CD14-positive monocyte (primary cell): ENCODE measurements at regions not wholly inside any gene's neighbourhood (a gene's known extent, or its start where the extent isn't known, plus 50 kb on each side); places are given as distances from the start of the nearest gene placed in this dataset.

Source experiments
- DNase-seq, 3 donors: peaks; one replicate each; pipeline ENCODE4 v3.0.0-alpha.2; 2011 to 2022
- H2AFZ ChIP-seq: 2 replicates; pipeline ENCODE4 v1.6.0; 2012; ENCODE audit warnings: mild to moderate bottlenecking, low read depth, low read length, inconsistent platforms; ENCODE audit not compliant: insufficient read depth, poor library complexity, severe bottlenecking
- H3K27ac ChIP-seq, 2 donors: 1 replicate in 1 of 2; 2 replicates in 1 of 2; pipeline ENCODE4 v1.5.1; 2012 to 2013; ENCODE audit warnings: low read length in 2 of 2, control low read depth in 1 of 2, inconsistent platforms in 1 of 2, low read depth in 1 of 2, mild to moderate bottlenecking in 1 of 2
- H3K27me3 ChIP-seq, 2 donors: one replicate each; pipeline versions ENCODE4 v1.6.0 to v1.6.1; 2011 to 2013; ENCODE audit warnings: low read length in 2 of 2; ENCODE audit not compliant: control insufficient read depth in 2 of 2, insufficient read depth in 2 of 2
- H3K36me3 ChIP-seq, 2 donors: replicated peaks in 1 of 2; 1 replicate in 1 of 2; 2 replicates in 1 of 2; pipeline versions ENCODE4 v1.5.1 to v1.6.1; 2012 to 2013; ENCODE audit warnings: low read length in 2 of 2, control low read depth in 1 of 2, inconsistent platforms in 1 of 2, mild to moderate bottlenecking in 1 of 2; ENCODE audit not compliant: insufficient read depth in 2 of 2, control insufficient read depth in 1 of 2
- H3K4me1 ChIP-seq, 2 donors: 1 replicate in 1 of 2; 2 replicates in 1 of 2; pipeline versions ENCODE4 v1.5.1 to v1.6.1; 2012 to 2013; ENCODE audit warnings: low read length in 2 of 2, control low read depth in 1 of 2, inconsistent platforms in 1 of 2, mild to moderate bottlenecking in 1 of 2, moderate library complexity in 1 of 2; ENCODE audit not compliant: insufficient read depth in 2 of 2, control insufficient read depth in 1 of 2
- H3K4me2 ChIP-seq: replicated peaks from 2 replicates; pipeline ENCODE3; 2012; ENCODE audit warnings: low read length, moderate library complexity, mild to moderate bottlenecking; ENCODE audit not compliant: poor library complexity, severe bottlenecking; ENCODE audit errors: extremely low read depth
- H3K4me3 ChIP-seq, 3 experiments: fragments of 200-600 bp in 1 of 3; sonication (generic) in 1 of 3; replicated peaks in 1 of 3; 1 replicate in 2 of 3; 2 replicates in 1 of 3; pipeline ENCODE4 v1.5.1; 2011 to 2013; ENCODE audit warnings: low read length in 3 of 3, mild to moderate bottlenecking in 3 of 3, control low read depth in 2 of 3, low read depth in 2 of 3, inconsistent platforms in 1 of 3, moderate library complexity in 1 of 3
- H3K79me2 ChIP-seq: 2 replicates; pipeline ENCODE4 v1.6.0; 2012; ENCODE audit warnings: mild to moderate bottlenecking, control low read depth, inconsistent platforms, low read length, moderate library complexity; ENCODE audit not compliant: insufficient read depth
- H3K9ac ChIP-seq: 2 replicates; pipeline ENCODE4 v1.6.0; 2017; ENCODE audit warnings: low read length, mild to moderate bottlenecking; ENCODE audit not compliant: insufficient read depth, poor library complexity, severe bottlenecking
- H3K9me3 ChIP-seq, 2 donors: replicated peaks in 1 of 2; 1 replicate in 1 of 2; 2 replicates in 1 of 2; pipeline versions ENCODE4 v1.5.1 to v1.6.1; 2012 to 2013; ENCODE audit warnings: low read length in 2 of 2, control low read depth in 1 of 2; ENCODE audit not compliant: control insufficient read depth in 1 of 2, insufficient read depth in 1 of 2
- H4K20me1 ChIP-seq: 2 replicates; pipeline ENCODE4 v1.6.0; 2012; ENCODE audit warnings: mild to moderate bottlenecking, low read length, control low read depth, moderate library complexity; ENCODE audit not compliant: insufficient read depth
- H3K27ac Mint-ChIP-seq, 7 donors: one replicate each; pipeline ENCODE4 v1.8.0; 2020; ENCODE audit warnings: mild to moderate bottlenecking in 7 of 7, mixed read lengths in 7 of 7, moderate library complexity in 6 of 7, inconsistent platforms in 2 of 7
- H3K27me3 Mint-ChIP-seq, 3 donors: one replicate each; pipeline ENCODE4 v1.8.0; 2021 to 2022; ENCODE audit warnings: low read depth in 3 of 3, mild to moderate bottlenecking in 3 of 3, mixed read lengths in 3 of 3, moderate library complexity in 3 of 3, inconsistent platforms in 1 of 3
- H3K36me3 Mint-ChIP-seq, 2 donors: one replicate each; pipeline ENCODE4 v1.8.0; 2020; ENCODE audit warnings: mixed read lengths in 2 of 2, inconsistent platforms in 1 of 2, mild to moderate bottlenecking in 1 of 2
- H3K4me1 Mint-ChIP-seq: one replicate; pipeline ENCODE4 v1.8.0; 2020; ENCODE audit warnings: mild to moderate bottlenecking, mixed read lengths
- H3K4me3 Mint-ChIP-seq, 2 donors: one replicate each; pipeline ENCODE4 v1.8.0; 2020; ENCODE audit warnings: mild to moderate bottlenecking in 2 of 2, mixed read lengths in 2 of 2, moderate library complexity in 1 of 2
- H3K9me3 Mint-ChIP-seq, 7 donors: one replicate each; pipeline ENCODE4 v1.8.0; 2020 to 2022; ENCODE audit warnings: mixed read lengths in 7 of 7, mild to moderate bottlenecking in 6 of 7, moderate library complexity in 6 of 7, inconsistent platforms in 2 of 7
- WGBS: methylation state at CpG from one replicate; pipeline ENCODE4 v1.1.5; 2013; ENCODE audit warnings: missing lambda C conversion rate; ENCODE audit not compliant: insufficient coverage; 5-methylcytosine and 5-hydroxymethylcytosine counted together
- intact Hi-C, 2 donors: fragments of 100-400 bp; cut with micrococcal nuclease; formaldehyde crosslinking; loops; one replicate each; pipeline versions ENCODE4 v1.15.0 to v1.15.1; 2023
- TF ChIP-seq, protein P1 (sequence below): fragments of 200-600 bp; IDR thresholded peaks from one replicate; pipeline ENCODE4 v1.8.0; 2022; ENCODE audit warnings: antibody characterized with exemption, mild to moderate bottlenecking

GRCh38 chr14:86104691-86105265 lies 574.8 kb downstream of the FLRT2 start:
- H3K36me3 Mint-ChIP-seq: no peaks in the 10 kb centered on the region
- TF ChIP-seq, protein P1, sequence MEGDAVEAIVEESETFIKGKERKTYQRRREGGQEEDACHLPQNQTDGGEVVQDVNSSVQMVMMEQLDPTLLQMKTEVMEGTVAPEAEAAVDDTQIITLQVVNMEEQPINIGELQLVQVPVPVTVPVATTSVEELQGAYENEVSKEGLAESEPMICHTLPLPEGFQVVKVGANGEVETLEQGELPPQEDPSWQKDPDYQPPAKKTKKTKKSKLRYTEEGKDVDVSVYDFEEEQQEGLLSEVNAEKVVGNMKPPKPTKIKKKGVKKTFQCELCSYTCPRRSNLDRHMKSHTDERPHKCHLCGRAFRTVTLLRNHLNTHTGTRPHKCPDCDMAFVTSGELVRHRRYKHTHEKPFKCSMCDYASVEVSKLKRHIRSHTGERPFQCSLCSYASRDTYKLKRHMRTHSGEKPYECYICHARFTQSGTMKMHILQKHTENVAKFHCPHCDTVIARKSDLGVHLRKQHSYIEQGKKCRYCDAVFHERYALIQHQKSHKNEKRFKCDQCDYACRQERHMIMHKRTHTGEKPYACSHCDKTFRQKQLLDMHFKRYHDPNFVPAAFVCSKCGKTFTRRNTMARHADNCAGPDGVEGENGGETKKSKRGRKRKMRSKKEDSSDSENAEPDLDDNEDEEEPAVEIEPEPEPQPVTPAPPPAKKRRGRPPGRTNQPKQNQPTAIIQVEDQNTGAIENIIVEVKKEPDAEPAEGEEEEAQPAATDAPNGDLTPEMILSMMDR: no peak
- intact Hi-C loops: no loop called here

DNA sequence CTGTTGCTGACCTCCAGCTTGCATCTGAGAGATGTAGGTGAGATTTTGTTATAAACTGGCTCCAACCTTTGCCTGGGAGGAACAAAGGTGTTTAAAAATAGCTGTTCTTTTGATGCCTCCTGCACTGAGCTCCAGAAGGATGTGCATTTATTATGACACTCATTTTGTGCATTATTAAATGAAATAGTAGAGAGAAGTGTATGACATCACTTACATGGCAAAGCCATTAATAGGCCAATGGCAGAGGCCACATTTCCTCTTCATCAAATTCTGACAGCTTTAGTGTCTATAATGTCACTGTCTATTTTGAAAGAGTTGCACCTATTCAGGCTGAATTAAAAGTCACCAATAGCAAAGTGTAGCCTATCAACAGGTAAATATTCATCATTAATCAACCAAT lies 564.6 kb downstream of the FLRT2 start:
- Histone ChIP-seq H3K4me2 (no peak overlapping the region), H3K36me3 (no peaks in the 10 kb centered on the region), H3K9ac (no peak overlapping the region), H2AFZ (no peak overlapping the region), H3K4me1 (no peaks in the 10 kb centered on the region), H4K20me1 (no peaks in the 10 kb centered on the region), H3K27ac (no peak overlapping the region), H3K4me3 (no peak overlapping the region), H3K79me2 (no peaks in the 10 kb centered on the region), H3K27me3 (no peaks in the 10 kb centered on the region), H3K9me3 (peaks cover 6 to 12% of the 10 kb centered on the region in 2 donors)
- intact Hi-C loops: no loop called here
- TF ChIP-seq, protein P1: no peak
- peaks cover 2 to 13% (median 7%) of the 10 kb centered on the region in 7 donors for H3K9me3 Mint-ChIP-seq
- H3K27ac Mint-ChIP-seq: no peak overlapping the region
- no peaks in the 10 kb centered on the region for H3K36me3 Mint-ChIP-seq
- DNase-seq: no peak
- no peaks in the 10 kb centered on the region for H3K27me3 Mint-ChIP-seq
- H3K4me1 Mint-ChIP-seq: no peaks in the 10 kb centered on the region
- no peak overlapping the region for H3K4me3 Mint-ChIP-seq

More at GRCh38 chr14:86104691-86105265, 574.8 kb downstream of the FLRT2 start:
- Histone ChIP-seq H3K4me2 (no peak overlapping the region), H2AFZ (no peak overlapping the region), H3K4me1 (no peaks in the 10 kb centered on the region), H3K27me3 (no peaks in the 10 kb centered on the region), H4K20me1 (no peaks in the 10 kb centered on the region), H3K27ac (no peak overlapping the region), H3K79me2 (no peaks in the 10 kb centered on the region), H3K9me3 (peaks cover 0 to 9% of the 10 kb centered on the region in 2 donors), H3K4me3 (no peak overlapping the region), H3K9ac (no peak overlapping the region), H3K36me3 (no peaks in the 10 kb centered on the region)
- WGBS: no CpG with 5 or more reads among the region's 3 CpGs
- Mint-ChIP-seq H3K4me1 (no peaks in the 10 kb centered on the region), H3K4me3 (no peak overlapping the region), H3K9me3 (peaks cover 7 to 25% (median 18%) of the 10 kb centered on the region in 7 donors), H3K27me3 (no peaks in the 10 kb centered on the region), H3K27ac (peak overlapping the region in 1 of 7 donors; percentile 3)
- no peak for DNase-seq
